ENCODE measurements at regions not wholly inside any gene's neighbourhood (a gene's known extent, or its start where the extent isn't known, plus 50 kb on each side); places are given as distances from the start of the nearest gene placed in this dataset.

DNA sequence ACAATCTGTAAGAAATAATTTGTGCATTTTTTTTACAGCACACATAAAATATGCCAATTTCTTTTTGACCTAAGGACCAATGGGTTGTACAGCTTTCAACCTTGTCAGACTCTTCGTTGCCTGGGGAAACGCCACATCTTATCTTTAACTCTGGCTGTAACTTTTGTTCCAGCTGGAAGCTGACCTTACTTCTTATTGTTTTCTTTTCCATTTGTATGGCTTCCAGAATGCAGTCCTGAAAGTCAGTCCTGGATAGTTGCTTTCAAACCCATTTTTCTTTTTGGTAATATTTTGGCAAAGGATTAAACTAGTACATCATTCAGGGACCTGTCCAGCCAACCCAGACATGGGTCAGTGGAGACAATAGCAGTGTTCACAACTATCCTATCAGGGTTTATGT, 686.5 kb upstream of the CDH2 start:
- Histone ChIP-seq H3K9ac (ENCODE audit: insufficient read depth, low read depth, low read length) (no peak overlapping the region), H3K4me1 (ENCODE audit: insufficient read depth, low read length) (no peaks in the 10 kb centered on the region), H3K27ac (ENCODE audit: extremely low read length, insufficient read depth, low read length) (no peak overlapping the region), H3K27me3 (ENCODE audit: control insufficient read depth in 1 of 2, insufficient read depth in 2 of 2, low read length in 2 of 2) (no peaks in the 10 kb centered on the region), H3K36me3 (replicated peaks in 1 of 2; ENCODE audit: control insufficient read depth in 1 of 2, insufficient read depth in 2 of 2, low read length in 2 of 2) (no peaks in the 10 kb centered on the region), H3K4me3 (replicated peaks in 1 of 3; ENCODE audit: insufficient read depth in 1 of 3, low read depth in 2 of 3, low read length in 3 of 3) (no peak overlapping the region), H4K20me1 (ENCODE audit: insufficient read depth, low read length) (no peaks in the 10 kb centered on the region), H2AFZ (ENCODE audit: low read length) (no peak overlapping the region), H3K4me2 (ENCODE audit: low read depth, low read length) (no peak overlapping the region), H3K79me2 (ENCODE audit: insufficient read depth, low read length) (no peaks in the 10 kb centered on the region), H3K9me3 (ENCODE audit: low read length) (no peaks in the 10 kb centered on the region)
- WGBS (ENCODE audit: low lambda C conversion rate): 2% methylated on average over 2 of the region's 2 CpGs
- no TSS peak for BruUV-seq (replicated peaks)
- in situ Hi-C loops (cut with HindIII; ENCODE audit: extremely low pct_ligation_motif_present, low pct_unique_long_range_greater_than_20kb) (no loop called here), intact Hi-C loops (cut with micrococcal nuclease; ENCODE audit: unreplicated experiment) (no loop called here)
- FAIRE-seq (no peak), DNase-seq (ENCODE audit: low spot score) (no peak), ATAC-seq (no peak)
- TF ChIP-seq ZNF770 (CRISPR knock-in tag; IDR thresholded peaks at IDR 0.05): no peak
- TF ChIP-seq RAD51 (IDR thresholded peaks at IDR 0.05; ENCODE audit: borderline replicate concordance): no peak
- TF ChIP-seq ZNF382 (CRISPR knock-in tag; IDR thresholded peaks at IDR 0.05; ENCODE audit: borderline replicate concordance): no peak
- TF ChIP-seq ZNF784 (CRISPR knock-in tag; IDR thresholded peaks at IDR 0.05; ENCODE audit: borderline replicate concordance): no peak
- no peak for TF ChIP-seq SMAD3 (CRISPR knock-in tag; IDR thresholded peaks at IDR 0.05)
- TF ChIP-seq MED13 (CRISPR knock-in tag; IDR thresholded peaks at IDR 0.05): no peak
- TF ChIP-seq, protein P1, sequence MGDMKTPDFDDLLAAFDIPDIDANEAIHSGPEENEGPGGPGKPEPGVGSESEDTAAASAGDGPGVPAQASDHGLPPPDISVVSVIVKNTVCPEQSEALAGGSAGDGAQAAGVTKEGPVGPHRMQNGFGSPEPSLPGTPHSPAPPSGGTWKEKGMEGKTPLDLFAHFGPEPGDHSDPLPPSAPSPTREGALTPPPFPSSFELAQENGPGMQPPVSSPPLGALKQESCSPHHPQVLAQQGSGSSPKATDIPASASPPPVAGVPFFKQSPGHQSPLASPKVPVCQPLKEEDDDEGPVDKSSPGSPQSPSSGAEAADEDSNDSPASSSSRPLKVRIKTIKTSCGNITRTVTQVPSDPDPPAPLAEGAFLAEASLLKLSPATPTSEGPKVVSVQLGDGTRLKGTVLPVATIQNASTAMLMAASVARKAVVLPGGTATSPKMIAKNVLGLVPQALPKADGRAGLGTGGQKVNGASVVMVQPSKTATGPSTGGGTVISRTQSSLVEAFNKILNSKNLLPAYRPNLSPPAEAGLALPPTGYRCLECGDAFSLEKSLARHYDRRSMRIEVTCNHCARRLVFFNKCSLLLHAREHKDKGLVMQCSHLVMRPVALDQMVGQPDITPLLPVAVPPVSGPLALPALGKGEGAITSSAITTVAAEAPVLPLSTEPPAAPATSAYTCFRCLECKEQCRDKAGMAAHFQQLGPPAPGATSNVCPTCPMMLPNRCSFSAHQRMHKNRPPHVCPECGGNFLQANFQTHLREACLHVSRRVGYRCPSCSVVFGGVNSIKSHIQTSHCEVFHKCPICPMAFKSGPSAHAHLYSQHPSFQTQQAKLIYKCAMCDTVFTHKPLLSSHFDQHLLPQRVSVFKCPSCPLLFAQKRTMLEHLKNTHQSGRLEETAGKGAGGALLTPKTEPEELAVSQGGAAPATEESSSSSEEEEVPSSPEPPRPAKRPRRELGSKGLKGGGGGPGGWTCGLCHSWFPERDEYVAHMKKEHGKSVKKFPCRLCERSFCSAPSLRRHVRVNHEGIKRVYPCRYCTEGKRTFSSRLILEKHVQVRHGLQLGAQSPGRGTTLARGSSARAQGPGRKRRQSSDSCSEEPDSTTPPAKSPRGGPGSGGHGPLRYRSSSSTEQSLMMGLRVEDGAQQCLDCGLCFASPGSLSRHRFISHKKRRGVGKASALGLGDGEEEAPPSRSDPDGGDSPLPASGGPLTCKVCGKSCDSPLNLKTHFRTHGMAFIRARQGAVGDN (CRISPR knock-in tag; IDR thresholded peaks at IDR 0.05): no peak
- CTCF ChIA-PET (ENCODE audit: low intra/inter-chr PET ratio, low total read pairs): no interaction called here
- POLR2A ChIA-PET: no interaction called here
